GOT3 (cell line): ENCODE measurements at regions not wholly inside any gene's neighbourhood (a gene's known extent, or its start where the extent isn't known, plus 50 kb on each side); places are given as distances from the start of the nearest gene placed in this dataset.
"Not testable (repeated sequence)": the region's sequence is repeated elsewhere in the genome, so short reads cannot be mapped to it uniquely, and the experiment has no call there.

ENCODE experiments used
- DNase-seq: peaks from one replicate; lab custom pipeline; 2025; ENCODE audit warnings: mixed read lengths; lab: John Stamatoyannopoulos, UW

DNA sequence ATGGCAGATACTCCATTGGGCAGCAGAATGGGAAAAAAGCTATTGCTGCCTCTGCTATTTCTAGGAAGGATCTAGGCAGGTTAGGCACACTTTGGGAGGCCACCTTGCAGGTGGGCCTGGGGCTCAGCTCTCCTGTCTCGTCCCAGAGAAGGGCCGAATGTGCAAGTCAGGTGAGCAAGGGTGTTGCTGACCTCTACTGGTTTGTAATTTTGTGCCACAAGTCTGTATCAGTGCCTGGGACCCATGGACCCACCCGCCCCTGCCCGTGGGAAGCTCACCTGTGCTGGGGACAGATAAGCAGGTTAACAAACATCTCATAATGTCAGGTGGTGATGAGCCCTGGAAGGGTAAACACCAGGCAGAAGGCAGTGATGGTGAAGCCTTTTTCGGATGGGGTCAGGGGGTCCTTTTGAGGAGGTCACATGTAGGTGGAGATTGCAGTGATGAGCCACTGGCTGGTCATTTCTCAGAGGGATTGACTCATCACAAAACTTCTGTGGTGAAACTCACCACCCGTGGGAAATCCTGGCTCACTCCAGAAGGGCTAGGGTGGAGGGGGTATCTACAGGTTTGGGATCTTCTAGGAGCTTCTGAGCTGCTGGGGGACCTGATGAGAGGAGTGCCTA, 161.3 kb downstream of the KLF13 start:
- no peak for DNase-seq

DNA sequence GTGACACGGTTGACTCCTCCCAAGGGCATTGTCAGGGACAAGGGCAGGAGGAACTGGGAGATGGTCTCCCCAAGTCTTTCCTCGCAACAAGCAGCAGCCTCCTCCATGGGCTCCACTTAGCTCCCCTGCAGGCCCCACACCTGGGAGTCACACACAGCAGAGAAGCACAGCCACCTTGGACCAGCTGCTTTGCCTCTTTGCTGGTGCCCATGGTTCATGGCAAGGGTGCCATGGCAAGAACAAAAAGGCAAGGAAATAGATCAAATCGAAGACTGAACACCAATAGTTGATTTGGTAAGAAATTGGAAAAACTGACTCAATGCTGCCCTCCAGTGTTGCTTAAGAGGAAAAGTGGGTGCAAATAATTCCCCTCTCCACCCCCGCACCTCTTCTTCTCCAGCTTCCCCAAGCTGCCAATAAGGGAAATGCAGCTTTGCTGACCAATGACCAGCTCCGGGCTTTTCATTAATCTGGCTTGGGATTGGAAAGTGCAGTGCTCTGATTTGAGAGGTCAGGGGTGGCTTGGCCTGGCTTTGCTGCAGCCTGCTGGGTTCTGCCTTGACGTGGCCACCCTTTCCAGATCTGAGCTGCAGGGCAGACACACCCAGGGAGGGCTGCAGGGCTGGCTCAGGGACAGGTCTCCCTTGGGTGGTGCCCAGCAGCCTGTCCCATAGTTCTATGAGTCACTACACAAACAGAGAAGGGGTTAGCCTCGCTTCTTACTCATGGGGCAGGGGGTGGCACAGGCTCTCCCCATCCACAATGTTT, 162.0 kb downstream of the KLF13 start:
- DNase-seq = peak; percentile 79

DNA sequence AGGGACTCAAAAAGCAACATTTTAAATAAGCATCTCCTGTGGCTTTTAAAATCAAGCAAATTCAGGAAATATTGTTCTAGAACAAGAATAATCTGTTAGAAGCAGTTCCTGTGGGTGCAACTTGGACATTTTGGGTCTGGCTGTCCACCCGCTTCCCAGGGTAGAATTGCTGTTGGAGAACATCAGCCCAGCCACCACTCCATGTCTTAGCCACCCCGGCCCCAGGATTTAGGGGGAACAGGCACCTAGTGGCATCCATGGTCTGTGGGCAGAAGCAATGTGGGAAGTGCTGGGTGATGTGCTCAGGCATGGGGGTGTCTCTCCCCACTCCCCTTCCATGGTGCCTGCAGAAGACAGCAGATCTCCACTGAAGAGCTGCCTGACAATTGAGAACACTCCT, 162.6 kb downstream of the KLF13 start:
- DNase-seq = no peak

DNA sequence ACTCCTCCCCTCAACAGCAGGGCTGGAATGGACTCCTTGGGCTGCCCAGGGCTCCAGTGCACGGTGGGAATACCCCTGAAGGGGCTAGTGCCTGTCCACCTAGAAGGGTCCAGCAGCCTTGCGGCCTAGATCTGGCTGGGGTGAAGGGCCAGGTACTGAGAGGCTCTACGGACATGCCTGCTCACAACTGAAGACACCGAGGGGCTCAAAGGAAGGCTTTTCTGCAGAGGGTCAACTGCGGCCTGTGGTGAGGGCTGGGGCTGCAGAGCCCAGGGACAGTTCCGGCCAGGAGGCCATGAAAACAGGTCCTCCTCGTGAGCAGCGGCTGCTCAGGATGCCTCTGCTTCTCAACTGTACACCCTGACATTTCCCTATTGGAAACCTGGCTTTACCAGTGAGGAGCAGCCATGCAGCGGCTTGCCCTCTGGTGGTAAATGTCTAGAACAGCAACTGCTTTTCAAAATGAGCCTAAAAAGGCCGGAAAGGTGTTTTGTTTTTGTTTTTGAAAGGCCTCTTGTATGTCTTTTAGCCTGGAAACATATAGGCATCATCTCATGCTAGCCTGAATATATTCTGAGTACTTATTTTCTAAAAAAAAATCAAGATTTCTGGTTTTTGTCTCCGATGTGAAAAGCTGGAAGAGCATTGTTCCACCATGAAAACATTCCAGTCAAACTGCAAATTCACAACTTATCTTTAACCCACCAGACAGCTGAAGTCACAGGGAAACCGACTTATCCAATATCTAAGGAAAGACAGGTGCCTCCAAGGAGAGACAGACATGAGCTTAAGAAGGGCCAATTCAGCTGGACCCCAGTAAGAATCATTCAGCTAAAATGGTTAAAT, 163.4 kb downstream of the KLF13 start:
- no peak for DNase-seq

DNA sequence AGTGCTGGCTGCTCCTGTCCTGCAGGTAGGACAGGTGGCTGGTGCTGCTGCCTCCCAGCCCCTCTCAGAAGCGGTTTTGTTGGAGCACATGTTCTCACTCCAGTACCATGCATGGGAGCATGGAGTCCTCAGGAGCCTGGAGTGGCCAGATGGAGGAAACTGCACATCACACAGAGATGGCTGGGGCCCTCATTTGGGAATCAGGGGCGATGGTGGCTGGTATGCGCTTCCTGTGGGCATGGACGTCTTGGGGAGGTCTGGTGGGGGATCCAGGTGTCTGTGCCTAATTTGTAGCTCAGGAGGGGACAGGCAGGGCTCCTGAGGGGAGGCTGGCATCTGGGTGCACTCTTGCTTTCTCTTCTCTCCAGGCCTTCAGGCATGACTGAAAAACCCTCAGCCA, 168.2 kb downstream of the KLF13 start:
- DNase-seq = no peak

DNA sequence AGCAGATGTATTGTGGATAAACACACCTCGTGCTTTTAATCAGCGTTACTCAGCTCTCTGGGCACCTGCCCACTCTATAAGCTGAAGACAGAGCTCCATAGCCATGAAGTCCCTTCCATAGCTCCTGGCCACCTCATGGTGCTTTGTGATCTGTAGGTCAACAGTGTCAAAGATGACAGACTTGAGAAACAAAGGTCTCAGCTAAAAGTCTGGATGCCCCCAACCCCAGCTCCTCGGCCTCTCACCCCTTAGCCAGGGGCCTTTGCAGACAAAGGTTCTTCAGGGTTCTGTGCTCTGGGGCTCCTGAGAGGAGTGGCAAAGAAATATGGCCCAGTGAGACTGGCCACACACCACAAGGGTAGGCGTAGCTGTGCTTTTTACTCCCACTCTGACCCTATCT, 168.6 kb downstream of the KLF13 start:
- DNase-seq = no peak

DNA sequence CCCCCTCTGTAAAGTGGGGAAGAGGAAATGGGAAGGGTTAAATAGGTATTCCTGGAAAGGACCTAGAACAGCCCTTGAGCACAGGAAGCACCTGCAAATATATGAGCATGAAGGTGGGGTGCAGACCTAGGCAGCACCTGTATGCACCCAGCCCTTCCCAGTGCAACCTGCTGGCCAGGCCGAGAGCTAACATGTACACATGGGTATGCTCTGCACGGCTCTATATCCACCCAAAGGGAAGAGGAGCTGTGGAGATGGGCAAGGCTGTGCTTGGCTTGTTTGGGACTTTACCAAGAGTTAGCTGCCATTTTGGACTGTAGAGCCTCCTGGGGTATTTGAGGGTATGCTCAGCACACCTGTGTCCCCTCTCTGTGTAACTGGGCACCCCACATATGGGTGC, 171.2 kb downstream of the KLF13 start:
- DNase-seq = no peak

DNA sequence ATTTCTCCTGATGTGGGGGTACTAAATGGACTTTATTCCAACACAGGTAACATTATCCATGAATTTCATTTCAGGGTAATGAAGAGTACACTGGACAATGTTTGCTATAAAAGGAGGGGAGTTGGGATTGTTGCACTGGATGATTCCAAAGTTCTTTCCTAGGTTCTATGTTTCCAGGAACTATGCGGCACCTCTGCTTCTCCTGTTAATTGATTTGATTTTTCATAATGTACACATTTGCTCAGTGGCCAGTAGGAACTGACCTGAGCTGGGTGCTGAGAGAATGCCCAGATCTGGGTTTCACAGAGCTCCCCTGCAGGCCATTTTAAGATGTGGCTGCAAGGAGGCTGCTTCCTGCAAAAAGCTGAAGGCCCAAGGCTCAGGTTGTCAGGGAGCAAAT, 171.7 kb downstream of the KLF13 start:
- no peak for DNase-seq

DNA sequence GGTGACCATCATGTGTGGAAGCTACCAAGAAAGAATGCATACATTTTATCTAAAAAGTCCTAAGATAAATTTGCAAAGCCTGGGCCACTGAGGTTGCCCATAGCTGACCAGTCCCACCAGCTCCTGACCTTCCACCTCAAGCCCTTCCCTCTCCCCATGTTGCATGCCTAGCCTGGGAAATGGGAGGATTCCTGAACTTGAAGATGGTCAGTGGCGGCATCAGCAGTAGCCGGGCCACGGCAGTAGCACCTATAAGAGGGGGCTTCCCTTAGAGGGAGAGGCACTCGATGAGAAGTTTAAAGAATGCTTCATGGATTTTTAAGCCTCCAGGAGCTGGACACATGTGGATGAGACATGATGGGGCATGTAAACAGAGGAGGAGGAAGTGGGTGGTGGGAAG, 172.1 kb downstream of the KLF13 start:
- DNase-seq = no peak

DNA sequence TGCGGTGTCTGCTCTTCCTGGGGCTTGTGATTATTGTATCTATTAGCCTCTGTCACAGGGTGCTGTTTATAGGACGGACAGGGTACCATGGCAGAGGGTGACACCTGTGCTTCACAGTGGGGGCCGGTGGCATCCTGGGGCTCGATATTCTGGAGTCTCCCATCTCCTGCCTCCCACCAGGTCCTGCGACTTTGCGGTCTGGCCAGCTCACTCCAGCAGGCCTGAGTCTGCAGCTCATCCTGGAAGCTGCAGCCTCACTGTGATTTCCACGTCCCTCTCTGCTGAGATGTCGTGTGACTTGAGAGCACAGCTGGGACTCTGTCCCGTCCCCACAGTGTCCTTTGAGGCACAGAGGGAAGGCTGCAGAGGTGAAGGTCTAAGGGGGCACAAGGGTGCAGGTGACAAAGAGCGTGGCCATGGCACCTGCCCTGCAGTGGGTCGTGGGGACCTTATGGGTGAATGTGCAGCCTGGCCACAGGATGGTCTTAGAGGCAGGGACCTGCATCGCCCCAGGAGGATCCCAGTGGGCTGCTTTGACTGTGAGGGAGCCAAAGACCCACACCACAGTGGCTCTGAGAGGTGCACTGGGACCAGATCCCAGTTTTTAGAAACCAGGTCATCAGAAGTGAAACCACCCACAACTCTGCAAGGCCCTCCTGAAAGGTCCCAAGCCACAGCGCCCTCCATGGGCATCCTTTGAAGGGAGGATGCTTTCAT, 172.8 kb downstream of the KLF13 start:
- DNase-seq = no peak

DNA sequence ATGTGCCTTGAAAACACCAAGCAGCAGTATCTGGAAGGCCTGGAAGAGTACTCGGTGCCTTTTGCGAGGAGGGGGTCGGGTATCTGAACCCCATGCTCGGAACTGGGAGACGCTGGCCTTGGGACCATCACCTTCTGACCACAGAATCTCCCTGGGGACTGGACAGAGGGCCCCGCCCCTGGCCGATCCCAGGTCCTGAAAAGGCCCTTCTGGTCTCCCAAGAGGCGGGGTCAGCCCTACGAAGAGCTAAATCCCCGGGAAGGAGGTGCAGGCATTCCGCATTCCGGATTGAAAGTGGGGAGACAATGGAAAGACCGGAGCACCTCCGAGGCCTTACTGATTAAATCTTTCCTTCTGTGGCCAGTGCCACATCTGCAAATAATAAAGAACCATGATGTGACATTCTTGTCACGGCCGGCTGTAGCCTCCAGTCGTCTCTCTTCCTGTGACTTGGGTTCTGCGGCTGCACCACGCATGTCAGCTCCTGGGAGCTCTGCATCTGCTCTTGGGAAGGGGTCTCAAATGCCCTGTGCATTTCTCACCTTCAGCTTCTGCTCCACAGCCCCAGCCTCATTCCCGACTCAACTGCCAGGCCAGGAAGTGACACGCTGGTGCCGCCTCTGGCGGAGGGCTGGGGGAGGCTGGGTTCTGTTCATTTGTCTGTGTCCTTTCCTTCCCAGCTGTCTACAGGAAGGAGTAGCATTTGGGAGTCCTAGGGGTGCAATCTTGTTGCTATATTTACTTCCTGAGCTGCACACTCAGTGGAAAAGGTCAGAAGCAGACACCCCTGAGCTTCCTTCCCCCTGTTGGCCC, 173.5 kb downstream of the KLF13 start:
- DNase-seq = no peak

DNA sequence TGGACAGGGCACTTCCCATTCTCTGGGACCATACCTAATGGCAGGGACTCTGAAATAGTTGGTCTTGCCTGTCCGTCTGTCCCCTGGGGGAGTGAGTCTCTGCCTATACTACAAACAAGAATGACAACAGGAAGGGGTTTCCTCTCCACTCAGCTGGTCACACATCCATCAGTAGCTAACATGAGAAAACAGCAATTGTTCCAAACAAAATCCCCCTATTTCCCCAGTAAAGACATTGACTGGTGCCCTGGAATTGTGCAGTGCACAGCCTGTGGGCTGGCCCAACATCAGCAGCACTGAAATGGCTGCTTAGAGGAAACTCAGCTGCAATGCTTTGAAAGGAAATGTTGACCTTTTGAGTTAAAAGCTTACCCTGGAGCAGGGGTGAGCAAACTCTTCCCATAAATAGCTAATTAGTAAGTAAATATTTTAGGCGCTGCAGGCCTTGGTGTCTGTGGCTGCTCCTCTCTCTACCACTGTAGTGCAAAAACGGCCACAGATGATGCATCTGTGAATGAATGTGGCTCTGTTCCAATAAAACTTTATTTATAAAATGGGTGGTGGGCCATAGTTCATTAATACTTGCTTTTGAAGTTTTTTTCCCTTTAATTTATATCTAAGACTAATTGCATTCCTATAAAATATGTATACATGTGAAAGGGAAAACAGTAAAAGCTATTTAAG, 174.3 kb downstream of the KLF13 start:
- DNase-seq = no peak

DNA sequence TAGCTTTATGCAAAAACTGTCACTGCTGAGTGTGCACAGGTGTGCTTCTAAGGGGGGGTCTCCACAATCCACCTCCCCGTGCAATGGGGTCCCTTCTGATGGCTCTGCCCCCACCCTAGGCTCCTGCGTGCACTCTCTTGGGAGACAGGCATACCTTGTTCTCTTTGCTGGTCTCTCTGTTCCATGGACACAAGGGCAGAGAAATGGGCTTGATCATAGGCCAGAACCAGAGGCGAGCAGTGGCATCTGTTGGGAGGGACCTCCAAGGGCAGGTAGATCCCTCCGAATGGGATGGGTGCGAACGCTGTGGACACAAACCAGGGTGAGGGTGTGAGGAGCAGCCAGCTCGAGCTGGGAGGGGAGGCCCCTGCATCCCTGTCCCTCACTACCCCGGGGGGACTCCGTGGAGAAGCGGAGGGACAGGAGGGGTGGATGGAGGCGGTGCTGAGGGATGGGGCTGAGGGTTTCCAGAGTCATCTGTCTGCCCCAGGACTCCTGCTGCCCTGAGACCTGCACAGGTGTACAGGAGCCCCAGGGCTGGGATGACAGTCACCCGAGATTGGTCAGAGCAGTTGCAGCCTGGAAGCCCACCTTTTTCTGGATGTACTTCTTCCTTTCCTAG, 175.0 kb downstream of the KLF13 start:
- DNase-seq = no peak

DNA sequence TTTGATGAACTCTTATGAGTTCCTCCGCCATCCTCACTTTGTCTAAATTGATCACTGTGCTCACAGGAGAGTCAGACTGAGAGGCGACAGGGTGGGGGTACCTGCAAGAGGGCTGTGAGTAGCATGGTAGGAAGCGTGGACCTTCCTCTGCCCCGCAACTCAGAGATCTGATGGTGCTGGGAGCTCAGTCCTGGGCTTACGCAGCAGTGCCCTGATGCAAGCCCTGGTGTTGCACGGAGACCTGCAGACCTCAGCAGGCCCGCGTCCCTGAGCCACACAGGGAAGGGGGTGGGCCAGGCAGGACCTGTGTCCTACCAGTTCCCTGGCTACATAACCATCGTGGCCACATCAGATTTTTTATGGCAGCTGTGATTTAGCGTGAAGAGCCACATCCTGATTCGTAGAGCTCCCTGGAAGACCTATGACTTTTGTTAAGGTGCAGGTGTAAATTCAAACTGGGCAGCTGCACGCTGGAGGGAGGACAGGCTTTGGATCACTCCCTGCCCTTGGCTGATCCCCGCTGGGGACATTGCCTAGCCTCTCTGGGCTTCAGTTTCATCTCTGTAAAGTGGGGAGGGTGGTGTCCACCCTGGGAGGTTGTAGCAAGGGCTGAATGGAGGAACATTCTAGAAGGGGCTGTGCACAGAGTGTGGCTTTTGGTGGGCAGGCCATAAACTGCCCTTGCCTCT, 176.1 kb downstream of the KLF13 start:
- no peak for DNase-seq

DNA sequence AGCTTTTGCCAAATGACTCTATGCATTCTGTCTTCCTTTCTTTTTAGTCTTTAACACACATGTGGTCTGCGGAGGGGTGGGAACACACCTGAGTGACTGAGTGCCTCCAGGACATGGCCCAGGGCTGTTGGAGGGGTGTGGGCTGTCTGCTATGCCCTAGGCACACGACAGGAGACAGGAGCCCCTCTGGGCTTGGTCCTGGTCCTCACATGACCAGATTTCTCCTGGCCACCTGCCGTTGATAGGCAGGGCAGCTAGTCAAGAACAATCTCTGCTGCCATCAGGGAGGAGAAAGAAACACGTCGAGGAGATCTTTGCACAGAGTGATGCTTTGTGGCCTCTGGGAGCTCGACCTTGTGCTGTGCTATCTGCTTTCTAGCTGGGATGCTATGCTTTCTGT, 176.6 kb downstream of the KLF13 start:
- no peak for DNase-seq

DNA sequence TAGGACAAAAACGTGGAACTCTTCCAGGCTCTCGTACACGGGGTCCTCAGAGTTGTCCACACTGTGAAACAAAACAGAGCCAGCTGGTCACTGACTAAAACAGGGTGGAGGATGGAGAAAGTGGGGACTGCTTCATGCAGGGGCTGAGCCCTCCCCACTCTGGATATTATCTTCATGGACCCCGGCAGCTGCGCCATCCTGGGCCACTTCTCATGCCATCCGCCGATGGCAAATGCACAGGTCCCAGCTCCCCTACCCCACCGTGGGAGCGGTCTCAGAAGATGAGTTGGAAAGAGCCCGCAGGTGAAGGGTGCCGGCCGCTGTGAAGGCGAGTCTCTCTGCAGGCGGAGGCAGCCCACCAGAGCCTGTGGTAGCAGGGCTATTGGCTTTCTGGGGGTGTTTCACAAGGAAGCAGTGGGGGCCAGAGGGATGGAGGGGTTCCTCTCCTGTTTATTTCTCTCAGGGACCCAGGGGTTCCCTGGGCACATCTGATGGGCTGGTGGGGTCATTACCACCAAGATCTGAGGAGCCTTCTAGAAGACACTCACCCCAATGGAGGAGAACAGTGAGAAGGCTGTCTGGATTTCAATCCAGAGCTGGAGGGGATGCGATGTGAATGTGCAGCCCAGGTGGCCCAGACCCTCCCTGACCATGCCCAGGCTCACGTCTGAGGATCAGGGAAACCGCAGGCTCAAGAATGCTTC, 177.3 kb downstream of the KLF13 start:
- DNase-seq = no peak

DNA sequence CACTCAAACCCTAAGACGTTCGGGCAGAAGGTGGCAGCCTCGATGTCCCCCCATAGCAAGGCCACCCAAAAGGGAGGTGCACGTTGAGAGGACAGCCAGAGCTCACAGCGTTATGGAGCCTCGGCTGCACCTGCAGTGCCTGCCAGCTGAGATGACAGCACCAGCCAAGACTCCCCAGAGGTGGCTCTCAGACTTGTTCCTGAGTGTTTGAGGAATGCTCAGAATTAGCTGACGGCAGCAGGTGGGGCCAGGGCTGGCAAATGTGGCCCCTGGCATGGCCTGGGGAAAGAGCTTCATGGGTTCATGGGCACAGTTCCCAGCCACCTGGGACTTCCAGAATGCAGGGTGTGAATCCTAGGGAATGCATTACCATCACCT, 177.8 kb downstream of the KLF13 start:
- DNase-seq = no peak

DNA sequence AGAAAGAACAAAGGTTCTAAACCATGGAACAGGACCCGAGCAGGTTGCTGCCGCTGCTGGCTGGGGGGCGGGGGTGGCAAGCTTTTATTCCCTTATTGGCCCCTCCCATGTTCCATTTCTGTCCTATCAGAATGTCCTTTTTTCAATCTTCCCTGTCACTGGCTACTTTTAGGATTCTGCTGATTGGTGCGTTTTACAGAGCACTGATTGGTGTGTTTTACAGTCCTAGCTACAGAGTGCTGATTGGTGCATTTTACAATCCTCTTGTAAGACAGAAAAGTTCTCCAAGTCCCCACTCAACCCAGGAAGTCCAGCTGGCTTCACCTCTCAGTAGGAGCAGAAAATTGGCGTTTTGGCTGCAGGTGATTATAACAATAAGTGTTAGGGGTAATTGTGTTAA, 180.9 kb downstream of the KLF13 start:
- not testable (repeated sequence) for DNase-seq

DNA sequence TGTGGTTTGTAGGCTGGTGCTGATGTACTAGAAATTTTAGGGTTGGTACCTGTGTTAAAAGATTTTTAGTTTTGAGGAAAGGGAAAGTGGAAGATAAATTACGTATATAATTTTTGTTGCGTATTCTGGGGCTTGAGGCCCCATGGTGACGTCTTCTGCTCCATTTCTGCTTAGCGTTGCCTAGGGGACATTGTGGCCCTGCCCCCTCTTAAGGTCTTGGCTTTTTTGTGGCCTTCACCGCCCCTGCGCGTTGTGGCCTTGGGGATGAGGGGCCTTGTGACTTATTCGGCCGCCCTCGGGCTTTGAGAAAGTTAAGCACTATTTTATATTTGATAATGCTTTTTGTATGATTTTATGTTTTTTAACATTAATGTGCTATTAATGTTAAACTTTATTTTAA, 182.0 kb downstream of the KLF13 start:
- DNase-seq = no peak
